A549 (cell line): ENCODE measurements at regions not wholly inside any gene's neighbourhood (a gene's known extent, or its start where the extent isn't known, plus 50 kb on each side); places are given as distances from the start of the nearest gene placed in this dataset.

Source experiments
- ATAC-seq, 2 experiments: fragments of 200-7000 bp in 1 of 2; fragments of >200 bp in 1 of 2; cut with Nextera tagmentation in 1 of 2; cut with Tn5 transposase in 1 of 2; 3 replicates each; pipeline versions ENCODE4 v1.8.0 to v1.9.1; 2018 to 2020; ENCODE audit warnings: mild to moderate bottlenecking in 1 of 2, moderate library complexity in 1 of 2
- CTCF ChIA-PET: fragments of 300-600 bp; sonication (Branson Sonifier 250); formaldehyde crosslinking; extraction: SDS; loops from one replicate; lab custom pipeline; 2021; ENCODE audit warnings: antibody characterized with exemption, inconsistent platforms; lab: Yijun Ruan, JAX
- POLR2A ChIA-PET: fragments of 350-600 bp; formaldehyde crosslinking; extraction: SDS; loops from one replicate; lab custom pipeline; 2021; ENCODE audit warnings: antibody characterized with exemption, inconsistent platforms; lab: Yijun Ruan, JAX
- DNase-seq, 2 experiments: peaks; one replicate each; pipeline versions ENCODE4 v3.0.0 to v3.0.0-alpha.2; 2011 to 2016; ENCODE audit warnings: low read depth in 1 of 2, low spot score in 1 of 2
- FAIRE-seq: peaks from 2 replicates; lab custom pipeline; 2011; peaks lifted over from hg19 to GRCh38; lab: Jason Lieb, UNC
- H3K27ac ChIP-seq, 2 experiments: fragments of >200 bp; sonication (Bioruptor Twin); formaldehyde crosslinking; 3 replicates each; pipeline ENCODE4 v1.5.1; 2016 to 2017
- H3K4me1 ChIP-seq: fragments of >200 bp; sonication (Bioruptor Twin); formaldehyde crosslinking; 3 replicates; pipeline ENCODE4 v1.6.1; 2016
- H3K4me2 ChIP-seq: fragments of >200 bp; sonication (Bioruptor Twin); formaldehyde crosslinking; 3 replicates; pipeline ENCODE4 v1.6.1; 2016
- H3K4me3 ChIP-seq: fragments of >200 bp; sonication (Bioruptor Twin); formaldehyde crosslinking; 3 replicates; pipeline ENCODE4 v1.5.1; 2016
- H3K9me3 ChIP-seq: fragments of >200 bp; sonication (Bioruptor Twin); formaldehyde crosslinking; 3 replicates; pipeline ENCODE4 v1.6.1; 2016
- BHLHE40 ChIP-seq: IDR thresholded peaks from 2 replicates; pipeline ENCODE4 v1.6.1; 2012; ENCODE audit warnings: low read depth, low read length, inconsistent platforms
- CBX2 ChIP-seq: fragments of 200-600 bp; sonication (generic); IDR thresholded peaks from 2 replicates; pipeline ENCODE4 v1.6.1; 2016; ENCODE audit warnings: low read depth, mild to moderate bottlenecking, borderline replicate concordance
- EHF ChIP-seq: fragments of 250-450 bp; sonication (Bioruptor Pico); IDR thresholded peaks from 2 replicates; pipeline ENCODE4 v1.5.0; 2020; ENCODE audit warnings: mild to moderate bottlenecking
- EHMT2 ChIP-seq: fragments of 200-600 bp; sonication (generic); IDR thresholded peaks from 2 replicates; pipeline ENCODE4 v1.6.1; 2016; ENCODE audit warnings: antibody characterized with exemption, low read depth, mild to moderate bottlenecking, moderate library complexity
- ESRRA ChIP-seq: fragments of 150-350 bp; IDR thresholded peaks from 2 replicates; pipeline ENCODE4 v1.6.1; 2014; ENCODE audit warnings: mild to moderate bottlenecking, low read length, borderline replicate concordance
- FOSL2 ChIP-seq, 2 experiments: fragments of 450-650 bp in 1 of 2; fragments of >200 bp in 1 of 2; sonication (Bioruptor Twin) in 1 of 2; formaldehyde crosslinking; IDR thresholded peaks; 2 replicates each; pipeline versions ENCODE4 v1.5.0 to v1.6.1; 2016 to 2020; ENCODE audit warnings: mild to moderate bottlenecking in 1 of 2, moderate library complexity in 1 of 2
- GATA3 ChIP-seq: IDR thresholded peaks from 2 replicates; pipeline ENCODE4 v1.6.1; 2012; ENCODE audit warnings: borderline replicate concordance
- HOXA7 ChIP-seq: fragments of 250-450 bp; sonication (Bioruptor Pico); IDR thresholded peaks from 2 replicates; pipeline ENCODE4 v1.5.0; 2020; ENCODE audit warnings: mild to moderate bottlenecking, moderate library complexity
- HOXB5 ChIP-seq: fragments of 250-450 bp; sonication (Bioruptor Pico); IDR thresholded peaks from 2 replicates; pipeline ENCODE4 v1.5.0; 2020; ENCODE audit warnings: mild to moderate bottlenecking, moderate library complexity
- JUNB ChIP-seq: fragments of >200 bp; sonication (Bioruptor Twin); formaldehyde crosslinking; IDR thresholded peaks from 2 replicates; pipeline ENCODE4 v1.6.1; 2016
- KDM1A ChIP-seq: fragments of 200-600 bp; sonication (generic); IDR thresholded peaks from 2 replicates; pipeline ENCODE4 v1.6.1; 2016; ENCODE audit warnings: low read depth, mild to moderate bottlenecking
- MAZ ChIP-seq: fragments of 150-350 bp; IDR thresholded peaks from 2 replicates; pipeline ENCODE4 v1.6.1; 2014; ENCODE audit warnings: antibody characterized with exemption, low read depth, low read length, borderline replicate concordance
- NR3C1 ChIP-seq: fragments of >200 bp; sonication (Bioruptor Twin); formaldehyde crosslinking; IDR thresholded peaks from 3 replicates; pipeline ENCODE4 v1.6.1; 2017
- PBX3 ChIP-seq: IDR thresholded peaks from 2 replicates; pipeline ENCODE4 v1.6.1; 2012
- POLR2A ChIP-seq: IDR thresholded peaks from 2 replicates; pipeline ENCODE4 v1.6.1; 2012; ENCODE audit warnings: mild to moderate bottlenecking, low read length
- RFX5 ChIP-seq: fragments of 450-650 bp; IDR thresholded peaks from 2 replicates; pipeline ENCODE4 v1.7.1; 2014; ENCODE audit warnings: antibody characterized with exemption, mild to moderate bottlenecking, moderate library complexity
- TFCP2L1 ChIP-seq: fragments of 250-450 bp; sonication (Bioruptor Pico); IDR thresholded peaks from 2 replicates; pipeline ENCODE4 v1.5.0; 2021; ENCODE audit warnings: mild to moderate bottlenecking
- WGBS: methylation state at CpG from one replicate; pipeline ENCODE4 v1.1.6; 2017; ENCODE audit errors: missing lambda C conversion rate; 5-methylcytosine and 5-hydroxymethylcytosine counted together
- TF ChIP-seq, protein P1 (sequence below): fragments of 200-600 bp; sonication (generic); IDR thresholded peaks from 2 replicates; pipeline ENCODE4 v1.6.1; 2016; ENCODE audit warnings: antibody characterized with exemption, mild to moderate bottlenecking, moderate library complexity
- TF ChIP-seq, protein P2 (sequence below): fragments of 250-450 bp; sonication (Bioruptor Pico); IDR thresholded peaks from 2 replicates; pipeline ENCODE4 v1.5.0; 2021; ENCODE audit warnings: mild to moderate bottlenecking, moderate library complexity, borderline replicate concordance
- TF ChIP-seq, protein P3 (sequence below): fragments of >200 bp; sonication (Bioruptor Twin); formaldehyde crosslinking; IDR thresholded peaks from 3 replicates; pipeline ENCODE4 v1.5.1; 2016

- CTCF ChIA-PET, result no interaction called here
- Histone ChIP-seq H3K9me3 (no peaks in the 10 kb centered on the region), H3K27ac (no peak overlapping the region), H3K4me3 (no peak overlapping the region), H3K4me1 (no peaks in the 10 kb centered on the region), H3K4me2 (no peak overlapping the region)
- FAIRE-seq, result no peak
- no peak for DNase-seq
- TF ChIP-seq CBX2 (no peak), MAZ (no peak), FOSL2 (IDR thresholded peaks at IDR 0.05) (no peak), FOSL2 (CRISPR knock-in tag; IDR thresholded peaks at IDR 0.05) (no peak), PBX3 (no peak), JUNB (no peak), EHMT2 (no peak), RFX5 (no peak), NR3C1 (no peak)
- 0% methylated on average over 2 of the region's 2 CpGs for WGBS
- POLR2A ChIA-PET, result no interaction called here
- no peak for ATAC-seq
Measured at GRCh38 chr5:42217791-42218190, 205.4 kb upstream of the GHR start.

GRCh38 chr5:42225009-42225408 lies 198.2 kb upstream of the GHR start:
- TF ChIP-seq RFX5 (no peak), TFCP2L1 (no peak), ESRRA (no peak), PBX3 (no peak), KDM1A (no peak), EHMT2 (no peak), HOXA7 (CRISPR knock-in tag) (no peak), POLR2A (no peak)
- TF ChIP-seq, protein P1, sequence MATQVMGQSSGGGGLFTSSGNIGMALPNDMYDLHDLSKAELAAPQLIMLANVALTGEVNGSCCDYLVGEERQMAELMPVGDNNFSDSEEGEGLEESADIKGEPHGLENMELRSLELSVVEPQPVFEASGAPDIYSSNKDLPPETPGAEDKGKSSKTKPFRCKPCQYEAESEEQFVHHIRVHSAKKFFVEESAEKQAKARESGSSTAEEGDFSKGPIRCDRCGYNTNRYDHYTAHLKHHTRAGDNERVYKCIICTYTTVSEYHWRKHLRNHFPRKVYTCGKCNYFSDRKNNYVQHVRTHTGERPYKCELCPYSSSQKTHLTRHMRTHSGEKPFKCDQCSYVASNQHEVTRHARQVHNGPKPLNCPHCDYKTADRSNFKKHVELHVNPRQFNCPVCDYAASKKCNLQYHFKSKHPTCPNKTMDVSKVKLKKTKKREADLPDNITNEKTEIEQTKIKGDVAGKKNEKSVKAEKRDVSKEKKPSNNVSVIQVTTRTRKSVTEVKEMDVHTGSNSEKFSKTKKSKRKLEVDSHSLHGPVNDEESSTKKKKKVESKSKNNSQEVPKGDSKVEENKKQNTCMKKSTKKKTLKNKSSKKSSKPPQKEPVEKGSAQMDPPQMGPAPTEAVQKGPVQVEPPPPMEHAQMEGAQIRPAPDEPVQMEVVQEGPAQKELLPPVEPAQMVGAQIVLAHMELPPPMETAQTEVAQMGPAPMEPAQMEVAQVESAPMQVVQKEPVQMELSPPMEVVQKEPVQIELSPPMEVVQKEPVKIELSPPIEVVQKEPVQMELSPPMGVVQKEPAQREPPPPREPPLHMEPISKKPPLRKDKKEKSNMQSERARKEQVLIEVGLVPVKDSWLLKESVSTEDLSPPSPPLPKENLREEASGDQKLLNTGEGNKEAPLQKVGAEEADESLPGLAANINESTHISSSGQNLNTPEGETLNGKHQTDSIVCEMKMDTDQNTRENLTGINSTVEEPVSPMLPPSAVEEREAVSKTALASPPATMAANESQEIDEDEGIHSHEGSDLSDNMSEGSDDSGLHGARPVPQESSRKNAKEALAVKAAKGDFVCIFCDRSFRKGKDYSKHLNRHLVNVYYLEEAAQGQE, result no peak
- ChIA-PET CTCF (interaction anchor here (1.2 kb wide), 1 partner anchor 358 kb away, joined by 3 read pairs; no protein-coding TSS in a partner anchor), POLR2A (no interaction called here)
- H3K4me2 ChIP-seq, result no peak overlapping the region
- H3K4me1 ChIP-seq, result no peaks in the 10 kb centered on the region
- no peak for FAIRE-seq
- H3K4me3 ChIP-seq, result no peak overlapping the region
- no peak overlapping the region for H3K27ac ChIP-seq
- 17% methylated on average over 2 of the region's 2 CpGs for WGBS
- no peaks in the 10 kb centered on the region for H3K9me3 ChIP-seq
- ATAC-seq, result no peak
- DNase-seq, result no peak

DNA sequence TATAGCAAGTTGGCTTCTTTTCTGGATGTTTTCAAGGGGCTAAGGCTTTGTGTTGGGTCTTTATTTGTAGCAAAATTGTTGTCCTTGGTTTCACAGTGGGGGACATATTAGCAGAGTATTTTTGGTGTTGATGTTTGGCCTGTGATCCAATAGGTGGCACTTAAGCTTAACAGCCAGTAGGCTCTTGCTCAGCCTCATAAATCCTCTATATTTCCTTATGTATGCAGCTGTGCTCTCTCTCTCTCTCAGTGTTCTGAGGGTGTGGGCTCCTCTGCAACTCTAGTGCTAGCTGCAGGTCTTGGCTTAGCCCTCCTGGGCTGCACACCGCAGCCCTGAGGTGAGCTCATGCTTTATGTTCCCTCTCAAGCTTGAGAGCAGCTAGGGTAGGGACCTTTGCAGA lies 195.0 kb upstream of the GHR start:
- no peak overlapping the region for H3K27ac ChIP-seq
- H3K4me2 ChIP-seq, result no peak overlapping the region
- ChIA-PET POLR2A (no interaction called here), CTCF (no interaction called here)
- TF ChIP-seq, protein P2, sequence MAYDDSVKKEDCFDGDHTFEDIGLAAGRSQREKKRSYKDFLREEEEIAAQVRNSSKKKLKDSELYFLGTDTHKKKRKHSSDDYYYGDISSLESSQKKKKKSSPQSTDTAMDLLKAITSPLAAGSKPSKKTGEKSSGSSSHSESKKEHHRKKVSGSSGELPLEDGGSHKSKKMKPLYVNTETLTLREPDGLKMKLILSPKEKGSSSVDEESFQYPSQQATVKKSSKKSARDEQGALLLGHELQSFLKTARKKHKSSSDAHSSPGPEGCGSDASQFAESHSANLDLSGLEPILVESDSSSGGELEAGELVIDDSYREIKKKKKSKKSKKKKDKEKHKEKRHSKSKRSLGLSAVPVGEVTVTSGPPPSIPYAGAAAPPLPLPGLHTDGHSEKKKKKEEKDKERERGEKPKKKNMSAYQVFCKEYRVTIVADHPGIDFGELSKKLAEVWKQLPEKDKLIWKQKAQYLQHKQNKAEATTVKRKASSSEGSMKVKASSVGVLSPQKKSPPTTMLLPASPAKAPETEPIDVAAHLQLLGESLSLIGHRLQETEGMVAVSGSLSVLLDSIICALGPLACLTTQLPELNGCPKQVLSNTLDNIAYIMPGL (CRISPR knock-in tag), result no peak
- TF ChIP-seq, protein P3, sequence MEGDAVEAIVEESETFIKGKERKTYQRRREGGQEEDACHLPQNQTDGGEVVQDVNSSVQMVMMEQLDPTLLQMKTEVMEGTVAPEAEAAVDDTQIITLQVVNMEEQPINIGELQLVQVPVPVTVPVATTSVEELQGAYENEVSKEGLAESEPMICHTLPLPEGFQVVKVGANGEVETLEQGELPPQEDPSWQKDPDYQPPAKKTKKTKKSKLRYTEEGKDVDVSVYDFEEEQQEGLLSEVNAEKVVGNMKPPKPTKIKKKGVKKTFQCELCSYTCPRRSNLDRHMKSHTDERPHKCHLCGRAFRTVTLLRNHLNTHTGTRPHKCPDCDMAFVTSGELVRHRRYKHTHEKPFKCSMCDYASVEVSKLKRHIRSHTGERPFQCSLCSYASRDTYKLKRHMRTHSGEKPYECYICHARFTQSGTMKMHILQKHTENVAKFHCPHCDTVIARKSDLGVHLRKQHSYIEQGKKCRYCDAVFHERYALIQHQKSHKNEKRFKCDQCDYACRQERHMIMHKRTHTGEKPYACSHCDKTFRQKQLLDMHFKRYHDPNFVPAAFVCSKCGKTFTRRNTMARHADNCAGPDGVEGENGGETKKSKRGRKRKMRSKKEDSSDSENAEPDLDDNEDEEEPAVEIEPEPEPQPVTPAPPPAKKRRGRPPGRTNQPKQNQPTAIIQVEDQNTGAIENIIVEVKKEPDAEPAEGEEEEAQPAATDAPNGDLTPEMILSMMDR, result no peak
- no peak for TF ChIP-seq GATA3
- TF ChIP-seq KDM1A, result no peak
- no peak for TF ChIP-seq EHF
- no peak for TF ChIP-seq CBX2
- no peak for TF ChIP-seq BHLHE40
- no peak for TF ChIP-seq HOXB5
- 11% methylated on average over 1 of the region's 1 CpG for WGBS
- H3K9me3 ChIP-seq, result no peaks in the 10 kb centered on the region
- FAIRE-seq (no peak), ATAC-seq (no peak), DNase-seq (no peak)
- no peaks in the 10 kb centered on the region for H3K4me1 ChIP-seq
- no peak overlapping the region for H3K4me3 ChIP-seq
